ENCODE measurements at regions not wholly inside any gene's neighbourhood (a gene's known extent, or its start where the extent isn't known, plus 50 kb on each side); places are given as distances from the start of the nearest gene placed in this dataset.
A peak's percentile ranks its signal among the peaks of the same experiment; 100 is the strongest.

- Histone ChIP-seq H3K27me3 (no peaks in the 10 kb centered on the region), H3K36me3 (no peaks in the 10 kb centered on the region), H3K27ac (no peak overlapping the region), H3K4me3 (no peak overlapping the region), H3K9me3 (ENCODE audit: low read depth) (no peaks in the 10 kb centered on the region), H3K4me1 (ENCODE audit: low read depth) (peaks cover 6% of the 10 kb centered on the region)
- TF ChIP-seq, protein P1, sequence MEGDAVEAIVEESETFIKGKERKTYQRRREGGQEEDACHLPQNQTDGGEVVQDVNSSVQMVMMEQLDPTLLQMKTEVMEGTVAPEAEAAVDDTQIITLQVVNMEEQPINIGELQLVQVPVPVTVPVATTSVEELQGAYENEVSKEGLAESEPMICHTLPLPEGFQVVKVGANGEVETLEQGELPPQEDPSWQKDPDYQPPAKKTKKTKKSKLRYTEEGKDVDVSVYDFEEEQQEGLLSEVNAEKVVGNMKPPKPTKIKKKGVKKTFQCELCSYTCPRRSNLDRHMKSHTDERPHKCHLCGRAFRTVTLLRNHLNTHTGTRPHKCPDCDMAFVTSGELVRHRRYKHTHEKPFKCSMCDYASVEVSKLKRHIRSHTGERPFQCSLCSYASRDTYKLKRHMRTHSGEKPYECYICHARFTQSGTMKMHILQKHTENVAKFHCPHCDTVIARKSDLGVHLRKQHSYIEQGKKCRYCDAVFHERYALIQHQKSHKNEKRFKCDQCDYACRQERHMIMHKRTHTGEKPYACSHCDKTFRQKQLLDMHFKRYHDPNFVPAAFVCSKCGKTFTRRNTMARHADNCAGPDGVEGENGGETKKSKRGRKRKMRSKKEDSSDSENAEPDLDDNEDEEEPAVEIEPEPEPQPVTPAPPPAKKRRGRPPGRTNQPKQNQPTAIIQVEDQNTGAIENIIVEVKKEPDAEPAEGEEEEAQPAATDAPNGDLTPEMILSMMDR (IDR thresholded peaks at IDR 0.05; ENCODE audit: low read depth, low read length) = no peak
- no peak for DNase-seq (ENCODE audit: low read depth in 1 of 2, low spot score in 1 of 2)
Measured at GRCh38 chr7:96449094-96449493, 127.2 kb upstream of the SLC25A13 start.

DNA sequence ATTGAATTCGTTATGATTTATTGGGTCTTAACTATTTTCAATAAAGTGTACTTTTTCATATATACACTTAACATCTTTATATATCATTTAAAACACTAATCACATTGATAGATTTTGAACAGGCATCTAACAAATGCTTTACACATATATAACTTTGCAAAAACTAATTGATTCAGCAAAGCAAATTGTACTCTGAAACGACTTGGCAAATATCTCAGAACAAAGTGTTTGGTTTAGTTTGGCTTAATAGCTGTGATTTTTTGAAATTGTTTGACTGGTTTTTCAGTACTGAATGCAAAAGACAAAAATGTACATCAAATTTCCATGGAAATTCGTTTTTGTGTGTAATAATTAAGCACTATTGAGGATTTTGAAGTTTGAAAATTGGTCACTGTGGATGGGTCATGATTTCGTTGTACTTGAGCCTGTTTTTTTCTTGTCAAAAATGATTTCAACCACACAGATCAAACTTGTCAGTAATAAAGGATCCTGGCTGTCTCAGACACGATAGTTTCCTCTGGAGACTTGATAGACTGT lies 125.3 kb upstream of the SLC25A13 start:
- Histone ChIP-seq H3K4me1 (ENCODE audit: low read depth) (peaks cover 6% of the 10 kb centered on the region), H3K4me3 (no peak overlapping the region), H3K27me3 (no peaks in the 10 kb centered on the region), H3K9me3 (ENCODE audit: low read depth) (no peaks in the 10 kb centered on the region), H3K27ac (no peak overlapping the region), H3K36me3 (no peaks in the 10 kb centered on the region)
- TF ChIP-seq, protein P1 (IDR thresholded peaks at IDR 0.05; ENCODE audit: low read depth, low read length) = no peak
- no peak for DNase-seq (ENCODE audit: low read depth in 1 of 2, low spot score in 1 of 2)

DNA sequence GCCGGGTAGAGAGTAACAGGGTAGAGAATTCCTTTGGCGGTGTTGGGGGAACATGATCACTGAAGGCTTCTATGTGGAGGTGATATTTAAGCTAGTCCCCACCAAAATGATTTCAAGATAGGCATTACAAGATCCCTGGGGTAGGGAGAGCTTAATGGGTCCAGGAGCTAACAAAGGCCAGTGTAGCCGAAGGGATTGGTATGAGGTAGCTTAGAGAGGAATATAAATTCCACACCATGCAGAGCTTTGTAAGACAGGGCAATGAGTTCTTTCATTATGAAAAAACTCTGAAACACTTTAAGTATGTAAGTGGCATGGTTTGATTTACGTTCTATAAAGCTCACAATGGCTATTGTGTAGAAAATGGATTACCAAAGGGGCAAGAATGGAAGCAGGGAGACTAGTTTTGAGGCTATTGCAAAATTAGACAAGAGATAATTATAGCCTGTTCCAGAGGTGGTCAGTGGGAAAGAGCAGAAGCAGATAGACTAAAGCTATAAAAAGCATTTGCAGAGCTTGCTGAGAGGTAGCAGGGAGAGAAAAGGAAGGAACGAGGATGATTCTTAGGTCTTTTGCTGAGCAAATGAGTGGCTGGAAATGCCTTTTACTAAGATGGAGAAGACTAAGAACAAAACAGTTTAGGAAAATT lies 119.7 kb upstream of the SLC25A13 start:
- no peaks in the 10 kb centered on the region for H3K9me3 ChIP-seq (ENCODE audit: low read depth)

GRCh38 chr7:96440328-96440727 lies 118.4 kb upstream of the SLC25A13 start:
- no peaks in the 10 kb centered on the region for H3K9me3 ChIP-seq (ENCODE audit: low read depth)
- TF ChIP-seq, protein P1 (IDR thresholded peaks at IDR 0.05; ENCODE audit: low read depth, low read length) = no peak
- H3K4me1 ChIP-seq (ENCODE audit: low read depth) = peaks cover 9% of the 10 kb centered on the region
- H3K36me3 ChIP-seq = no peaks in the 10 kb centered on the region
- no peak overlapping the region for H3K4me3 ChIP-seq
- DNase-seq (ENCODE audit: low read depth in 1 of 2, low spot score in 1 of 2) = no peak
- H3K27ac ChIP-seq = no peak overlapping the region
- no peaks in the 10 kb centered on the region for H3K27me3 ChIP-seq

More for the DNA sequence above, 119.7 kb upstream of the SLC25A13 start:
- Histone ChIP-seq H3K4me3 (no peak overlapping the region), H3K27ac (peak overlapping the region; percentile 67), H3K27me3 (no peaks in the 10 kb centered on the region), H3K36me3 (no peaks in the 10 kb centered on the region), H3K4me1 (ENCODE audit: low read depth) (peaks cover 15% of the 10 kb centered on the region)
- TF ChIP-seq, protein P1 (IDR thresholded peaks at IDR 0.05; ENCODE audit: low read depth, low read length) = no peak
- DNase-seq (ENCODE audit: low read depth in 1 of 2, low spot score in 1 of 2) = peak in 1 of 2 donors; percentile 13

GRCh38 chr7:96436880-96437279 lies 115.0 kb upstream of the SLC25A13 start:
- Histone ChIP-seq H3K4me1 (ENCODE audit: low read depth) (peaks cover 7% of the 10 kb centered on the region), H3K27ac (no peak overlapping the region), H3K27me3 (no peaks in the 10 kb centered on the region), H3K9me3 (ENCODE audit: low read depth) (no peaks in the 10 kb centered on the region), H3K4me3 (no peak overlapping the region), H3K36me3 (no peaks in the 10 kb centered on the region)
- TF ChIP-seq, protein P1 (IDR thresholded peaks at IDR 0.05; ENCODE audit: low read depth, low read length) = no peak
- DNase-seq (ENCODE audit: low read depth in 1 of 2, low spot score in 1 of 2) = no peak
